Ovary (tissue), 3 donors: ENCODE measurements at regions not wholly inside any gene's neighbourhood (a gene's known extent, or its start where the extent isn't known, plus 50 kb on each side); places are given as distances from the start of the nearest gene placed in this dataset.

Source experiments
- POLR2A ChIP-seq: fragments of 450-650 bp; IDR thresholded peaks from one replicate; pipeline ENCODE4 v1.6.1; 2017; ENCODE audit warnings: antibody characterized with exemption, mild to moderate bottlenecking, moderate library complexity
- TF ChIP-seq, protein P1 (sequence below), 3 donors: fragments of 450-650 bp in 2 of 3; fragments of 200-600 bp in 1 of 3; IDR thresholded peaks; one replicate each; pipeline versions ENCODE4 v1.5.1 to v1.8.0; 2016 to 2022; ENCODE audit warnings: antibody characterized with exemption in 3 of 3, mild to moderate bottlenecking in 1 of 3
- donor health status: DM: no; HTN: no; CAD: no.

DNA sequence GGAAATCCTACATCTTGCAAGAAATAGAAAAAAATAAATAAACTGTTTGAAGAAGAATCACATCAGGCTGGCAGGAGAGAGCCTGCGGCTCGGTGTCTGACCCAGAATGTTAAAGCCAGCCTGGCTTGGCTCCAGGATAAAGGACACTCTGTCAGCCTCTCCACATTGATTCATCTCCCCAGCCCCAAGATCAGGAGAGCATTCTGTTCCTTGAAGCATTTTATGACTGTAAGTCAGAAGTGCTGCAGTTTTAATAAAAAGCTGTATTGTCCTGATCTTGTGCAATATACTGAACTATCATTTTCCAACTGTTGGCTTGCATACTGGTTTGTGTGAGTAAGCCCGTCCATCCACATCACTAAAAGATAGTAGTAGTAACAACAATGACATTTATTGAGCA, 426.6 kb downstream of the HAPSTR1 start:
- TF ChIP-seq, protein P1, sequence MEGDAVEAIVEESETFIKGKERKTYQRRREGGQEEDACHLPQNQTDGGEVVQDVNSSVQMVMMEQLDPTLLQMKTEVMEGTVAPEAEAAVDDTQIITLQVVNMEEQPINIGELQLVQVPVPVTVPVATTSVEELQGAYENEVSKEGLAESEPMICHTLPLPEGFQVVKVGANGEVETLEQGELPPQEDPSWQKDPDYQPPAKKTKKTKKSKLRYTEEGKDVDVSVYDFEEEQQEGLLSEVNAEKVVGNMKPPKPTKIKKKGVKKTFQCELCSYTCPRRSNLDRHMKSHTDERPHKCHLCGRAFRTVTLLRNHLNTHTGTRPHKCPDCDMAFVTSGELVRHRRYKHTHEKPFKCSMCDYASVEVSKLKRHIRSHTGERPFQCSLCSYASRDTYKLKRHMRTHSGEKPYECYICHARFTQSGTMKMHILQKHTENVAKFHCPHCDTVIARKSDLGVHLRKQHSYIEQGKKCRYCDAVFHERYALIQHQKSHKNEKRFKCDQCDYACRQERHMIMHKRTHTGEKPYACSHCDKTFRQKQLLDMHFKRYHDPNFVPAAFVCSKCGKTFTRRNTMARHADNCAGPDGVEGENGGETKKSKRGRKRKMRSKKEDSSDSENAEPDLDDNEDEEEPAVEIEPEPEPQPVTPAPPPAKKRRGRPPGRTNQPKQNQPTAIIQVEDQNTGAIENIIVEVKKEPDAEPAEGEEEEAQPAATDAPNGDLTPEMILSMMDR (IDR thresholded peaks at IDR 0.05): no peak
- TF ChIP-seq POLR2A: no peak
